Spinal cord (tissue), 9 donors: ENCODE measurements at regions not wholly inside any gene's neighbourhood (a gene's known extent, or its start where the extent isn't known, plus 50 kb on each side); places are given as distances from the start of the nearest gene placed in this dataset.

Experiments
- DNase-seq, 6 donors: peaks; one replicate each; pipeline versions ENCODE4 v3.0.0 to v3.0.0-alpha.2; 2013 to 2015; ENCODE audit warnings: low spot score in 6 of 6, low read depth in 4 of 6
- H3K27ac ChIP-seq: one replicate; pipeline ENCODE4 v1.5.1; 2013; ENCODE audit warnings: low read depth, low read length, control low read depth
- H3K27me3 ChIP-seq: one replicate; pipeline ENCODE4 v1.6.1; 2013; ENCODE audit warnings: low read length; ENCODE audit not compliant: control insufficient read depth, insufficient read depth
- H3K36me3 ChIP-seq: one replicate; pipeline ENCODE4 v1.6.1; 2013; ENCODE audit warnings: low read length; ENCODE audit not compliant: control insufficient read depth, insufficient read depth
- H3K4me1 ChIP-seq: one replicate; pipeline ENCODE4 v1.6.1; 2013; ENCODE audit warnings: low read length; ENCODE audit not compliant: control insufficient read depth, insufficient read depth
- H3K4me3 ChIP-seq: one replicate; pipeline ENCODE4 v1.5.1; 2013; ENCODE audit warnings: low read depth, low read length, control low read depth
- H3K9me3 ChIP-seq: one replicate; pipeline ENCODE4 v1.6.1; 2013; ENCODE audit warnings: low read length; ENCODE audit not compliant: control insufficient read depth, insufficient read depth
- WGBS: methylation state at CpG from one replicate; pipeline ENCODE4 v1.1.5; 2013; ENCODE audit warnings: missing lambda C conversion rate; ENCODE audit not compliant: insufficient coverage; 5-methylcytosine and 5-hydroxymethylcytosine counted together
- donor health status: healthy.

DNA sequence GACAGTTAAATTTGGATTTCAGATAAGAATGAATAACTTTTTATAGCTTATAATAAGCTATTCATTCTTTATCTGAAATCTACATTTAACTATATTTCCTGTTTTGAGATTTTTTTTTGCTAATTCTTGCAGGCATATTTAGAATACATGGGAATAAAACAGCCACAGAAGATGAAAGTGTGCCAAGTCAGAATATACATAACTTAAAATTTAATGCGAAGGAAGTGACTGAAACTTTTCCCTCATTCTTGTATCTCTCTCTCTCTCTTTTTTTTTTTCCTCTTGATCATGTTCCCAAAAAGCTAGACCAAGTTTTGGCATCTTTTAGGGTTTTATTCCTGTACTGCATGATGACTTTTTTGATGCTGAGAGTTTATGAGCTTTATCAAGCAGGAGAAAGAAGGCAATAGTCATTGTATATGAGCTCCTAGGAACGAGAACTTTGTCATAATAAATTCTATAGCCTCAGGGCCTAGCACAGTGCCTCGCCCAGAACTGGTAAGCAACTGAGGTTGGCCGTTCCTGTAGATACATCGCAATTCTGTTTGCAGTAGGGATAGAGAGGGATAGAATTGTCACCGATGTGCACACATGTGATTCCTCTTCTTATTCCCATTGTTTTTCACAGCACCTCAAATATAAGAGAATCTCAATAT, 205.2 kb downstream of the MYLK4 start:
- Histone ChIP-seq H3K9me3 (peaks cover 3% of the 10 kb centered on the region), H3K4me3 (no peak overlapping the region), H3K27ac (no peak overlapping the region), H3K4me1 (no peaks in the 10 kb centered on the region), H3K36me3 (no peaks in the 10 kb centered on the region), H3K27me3 (no peaks in the 10 kb centered on the region)
- no peak for DNase-seq
- no CpG with 5 or more reads among the region's 6 CpGs for WGBS

DNA sequence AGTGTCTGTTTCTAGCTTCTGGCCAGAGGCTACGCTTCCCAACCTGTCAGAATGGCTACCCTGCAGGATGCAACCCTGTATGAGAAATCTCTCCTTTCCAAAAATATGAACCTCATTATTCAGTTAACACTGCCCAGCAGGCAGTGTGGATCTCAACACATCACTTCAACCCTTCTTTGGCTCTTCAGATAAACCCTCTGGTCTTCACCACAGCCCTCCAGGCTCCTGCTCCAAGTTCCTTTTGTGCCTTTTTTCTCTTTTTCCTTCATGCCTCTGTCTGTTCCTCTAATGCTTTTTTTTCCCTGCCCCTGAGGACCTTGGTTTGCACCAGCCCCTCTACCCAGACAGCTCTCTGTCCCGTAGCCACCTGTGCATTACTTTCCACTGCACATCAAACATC, 207.4 kb downstream of the MYLK4 start:
- whole genome bisulfite sequencing = 92% methylated on average over 1 of the region's 2 CpGs
- no peak overlapping the region for H3K27ac ChIP-seq
- no peak overlapping the region for H3K4me3 ChIP-seq
- H3K36me3 ChIP-seq = no peaks in the 10 kb centered on the region
- no peaks in the 10 kb centered on the region for H3K27me3 ChIP-seq
- H3K4me1 ChIP-seq = no peaks in the 10 kb centered on the region
- DNase-seq = no peak
- H3K9me3 ChIP-seq = peaks cover 3% of the 10 kb centered on the region

- Histone ChIP-seq H3K4me3 (no peak overlapping the region), H3K36me3 (no peaks in the 10 kb centered on the region), H3K27me3 (no peaks in the 10 kb centered on the region), H3K9me3 (peaks cover 3% of the 10 kb centered on the region), H3K27ac (no peak overlapping the region), H3K4me1 (no peaks in the 10 kb centered on the region)
- no peak for DNase-seq
- WGBS = 93% methylated on average over 3 of the region's 4 CpGs
These were observed 207.9 kb downstream of the MYLK4 start for GRCh38 chr6:2542858-2543218.

DNA sequence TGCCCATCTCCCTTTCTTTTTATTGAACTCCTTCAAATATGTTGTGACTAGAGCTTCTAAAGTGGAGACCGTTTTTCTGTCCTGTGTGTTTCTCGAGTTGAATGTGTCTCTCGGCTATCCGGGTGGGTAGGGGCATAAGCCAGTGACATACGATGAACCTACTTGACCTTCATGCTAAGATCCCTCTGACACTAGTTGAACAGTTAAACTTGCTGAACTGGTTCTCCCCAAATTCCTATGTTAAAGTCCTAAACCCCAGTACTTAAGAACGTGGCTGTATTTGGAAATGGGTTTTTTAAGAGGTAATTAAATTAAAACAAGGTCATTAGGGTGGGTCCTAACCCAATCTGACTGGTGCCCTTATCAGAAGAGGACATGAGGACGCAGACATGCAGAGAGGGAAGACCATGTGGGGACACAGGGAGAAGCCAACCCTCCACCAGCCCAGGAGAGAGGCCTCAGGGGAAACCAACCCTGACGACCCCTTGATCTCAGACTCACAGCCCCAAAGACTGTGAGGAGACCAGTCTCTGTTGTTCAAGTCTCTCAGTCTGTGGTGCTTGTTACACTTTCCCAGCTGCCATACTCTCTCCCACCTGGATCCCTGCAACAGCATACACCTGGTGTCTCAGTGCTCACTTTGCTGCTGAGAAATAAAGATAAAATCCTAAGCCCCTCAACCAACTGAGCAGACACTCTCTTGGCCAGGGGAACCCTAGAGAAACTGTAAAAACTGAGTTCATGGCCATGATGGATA, 208.4 kb downstream of the MYLK4 start:
- no peaks in the 10 kb centered on the region for H3K36me3 ChIP-seq
- WGBS = 81% methylated on average over 2 of the region's 8 CpGs
- peaks cover 3% of the 10 kb centered on the region for H3K9me3 ChIP-seq
- no peak for DNase-seq
- no peaks in the 10 kb centered on the region for H3K27me3 ChIP-seq
- no peaks in the 10 kb centered on the region for H3K4me1 ChIP-seq
- H3K27ac ChIP-seq = no peak overlapping the region
- H3K4me3 ChIP-seq = no peak overlapping the region

GRCh38 chr6:2536451-2536850, 214.3 kb downstream of the MYLK4 start:
- Histone ChIP-seq H3K9me3 (no peaks in the 10 kb centered on the region), H3K27ac (no peak overlapping the region), H3K27me3 (no peaks in the 10 kb centered on the region), H3K4me3 (no peak overlapping the region), H3K4me1 (no peaks in the 10 kb centered on the region), H3K36me3 (no peaks in the 10 kb centered on the region)
- 84% methylated on average over 6 of the region's 6 CpGs for WGBS
- no peak for DNase-seq

- no peaks in the 10 kb centered on the region for H3K4me1 ChIP-seq
- H3K27ac ChIP-seq = no peak overlapping the region
- no peaks in the 10 kb centered on the region for H3K27me3 ChIP-seq
- 100% methylated on average over 2 of the region's 8 CpGs for WGBS
- H3K36me3 ChIP-seq = no peaks in the 10 kb centered on the region
- DNase-seq = peak in 1 of 6 donors; percentile 16
- H3K4me3 ChIP-seq = no peak overlapping the region
- no peaks in the 10 kb centered on the region for H3K9me3 ChIP-seq
These were observed 215.2 kb downstream of the MYLK4 start for GRCh38 chr6:2535506-2535905.

GRCh38 chr6:2534406-2535042, 216.2 kb downstream of the MYLK4 start:
- H3K9me3 ChIP-seq = no peaks in the 10 kb centered on the region
- 80% methylated on average over 1 of the region's 5 CpGs for WGBS
- H3K36me3 ChIP-seq = no peaks in the 10 kb centered on the region
- no peaks in the 10 kb centered on the region for H3K27me3 ChIP-seq
- H3K4me3 ChIP-seq = no peak overlapping the region
- peak in 1 of 6 donors; percentile 41 for DNase-seq
- no peaks in the 10 kb centered on the region for H3K4me1 ChIP-seq
- peak overlapping the region; percentile 55 for H3K27ac ChIP-seq

- Histone ChIP-seq H3K4me1 (no peaks in the 10 kb centered on the region), H3K4me3 (no peak overlapping the region), H3K27me3 (no peaks in the 10 kb centered on the region), H3K27ac (no peak overlapping the region), H3K9me3 (no peaks in the 10 kb centered on the region), H3K36me3 (no peaks in the 10 kb centered on the region)
- 97% methylated on average over 3 of the region's 6 CpGs for WGBS
- DNase-seq = no peak
These were observed 219.1 kb downstream of the MYLK4 start for GRCh38 chr6:2531426-2532215.

- 35% methylated on average over 6 of the region's 7 CpGs for WGBS
- Histone ChIP-seq H3K4me1 (no peaks in the 10 kb centered on the region), H3K4me3 (no peak overlapping the region), H3K9me3 (no peaks in the 10 kb centered on the region), H3K27ac (no peak overlapping the region), H3K36me3 (no peaks in the 10 kb centered on the region), H3K27me3 (no peaks in the 10 kb centered on the region)
- peak in 1 of 6 donors; percentile 70 for DNase-seq
These were observed 221.5 kb downstream of the MYLK4 start for GRCh38 chr6:2529211-2529719.
